ENCODE measurements at regions not wholly inside any gene's neighbourhood (a gene's known extent, or its start where the extent isn't known, plus 50 kb on each side); places are given as distances from the start of the nearest gene placed in this dataset.

GRCh38 chr1:232556351-232556750, 73.6 kb downstream of the SIPA1L2 start:
- H3K4me3 ChIP-seq (ENCODE audit: low read depth, low read length) = no peak overlapping the region
- no peak for DNase-seq (ENCODE audit: low read depth)
- no peak for TF ChIP-seq CTCF (conservative IDR thresholded peaks at IDR 0.05; ENCODE audit: low read depth, low read length)

DNA sequence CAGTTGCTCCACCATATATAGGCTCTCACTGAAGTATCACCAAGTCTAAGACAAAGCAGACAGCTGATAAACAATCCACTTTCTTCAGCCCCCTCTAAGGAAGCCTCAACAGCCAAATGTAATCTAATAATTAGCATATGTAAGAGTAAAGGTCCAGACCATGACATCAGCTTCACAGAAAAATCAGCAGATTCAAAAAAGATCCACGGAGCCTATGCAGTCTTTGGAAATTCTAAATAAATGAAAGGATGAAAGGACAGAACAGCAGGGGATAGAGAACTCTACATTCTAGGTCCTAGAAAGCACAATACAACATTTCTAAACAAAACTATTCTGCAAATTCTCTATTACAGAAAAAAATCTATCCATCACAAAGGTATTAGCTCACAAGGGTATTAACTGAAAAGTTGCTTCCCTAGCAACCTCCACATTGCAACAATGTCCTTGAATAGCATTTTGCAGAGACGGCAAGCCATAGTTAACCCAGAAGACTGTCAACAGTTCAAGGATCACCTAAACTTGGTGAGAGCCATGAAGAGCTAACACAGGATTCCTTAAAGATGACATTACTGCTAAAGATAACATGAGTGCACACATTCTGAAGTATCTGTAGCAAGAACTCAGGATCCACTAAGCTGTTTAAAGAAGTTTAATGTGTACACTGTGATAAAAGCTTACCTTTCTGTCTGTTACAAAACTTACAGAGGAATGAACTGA, 74.3 kb downstream of the SIPA1L2 start:
- no peak for TF ChIP-seq CTCF (conservative IDR thresholded peaks at IDR 0.05; ENCODE audit: low read depth, low read length)
- no peak overlapping the region for H3K4me3 ChIP-seq (ENCODE audit: low read depth, low read length)
- DNase-seq (ENCODE audit: low read depth) = peak; percentile 68

GRCh38 chr1:232554409-232554808, 75.5 kb downstream of the SIPA1L2 start:
- no peak for DNase-seq (ENCODE audit: low read depth)
- H3K4me3 ChIP-seq (ENCODE audit: low read depth, low read length) = no peak overlapping the region
- TF ChIP-seq CTCF (conservative IDR thresholded peaks at IDR 0.05; ENCODE audit: low read depth, low read length) = no peak

DNA sequence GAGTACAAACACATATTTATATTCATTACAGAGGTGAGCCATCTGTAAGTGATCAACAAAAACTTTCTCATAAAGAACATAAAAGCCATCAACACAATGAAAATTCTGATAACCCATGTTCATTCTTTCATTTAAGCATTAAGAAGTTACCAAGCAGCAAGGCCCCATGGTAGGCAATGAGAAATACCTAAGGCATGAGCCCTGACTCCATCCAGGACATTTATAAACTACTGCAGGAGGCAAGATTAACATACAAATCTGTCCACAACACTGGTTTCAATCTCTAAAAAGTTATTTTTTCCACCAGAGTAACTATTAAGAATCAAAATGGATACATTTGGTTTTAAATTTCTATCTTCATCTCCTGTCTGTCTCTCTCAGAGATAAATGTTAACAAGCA, 76.1 kb downstream of the SIPA1L2 start:
- no peak overlapping the region for H3K4me3 ChIP-seq (ENCODE audit: low read depth, low read length)
- no peak for TF ChIP-seq CTCF (conservative IDR thresholded peaks at IDR 0.05; ENCODE audit: low read depth, low read length)
- DNase-seq (ENCODE audit: low read depth) = peak; percentile 64

DNA sequence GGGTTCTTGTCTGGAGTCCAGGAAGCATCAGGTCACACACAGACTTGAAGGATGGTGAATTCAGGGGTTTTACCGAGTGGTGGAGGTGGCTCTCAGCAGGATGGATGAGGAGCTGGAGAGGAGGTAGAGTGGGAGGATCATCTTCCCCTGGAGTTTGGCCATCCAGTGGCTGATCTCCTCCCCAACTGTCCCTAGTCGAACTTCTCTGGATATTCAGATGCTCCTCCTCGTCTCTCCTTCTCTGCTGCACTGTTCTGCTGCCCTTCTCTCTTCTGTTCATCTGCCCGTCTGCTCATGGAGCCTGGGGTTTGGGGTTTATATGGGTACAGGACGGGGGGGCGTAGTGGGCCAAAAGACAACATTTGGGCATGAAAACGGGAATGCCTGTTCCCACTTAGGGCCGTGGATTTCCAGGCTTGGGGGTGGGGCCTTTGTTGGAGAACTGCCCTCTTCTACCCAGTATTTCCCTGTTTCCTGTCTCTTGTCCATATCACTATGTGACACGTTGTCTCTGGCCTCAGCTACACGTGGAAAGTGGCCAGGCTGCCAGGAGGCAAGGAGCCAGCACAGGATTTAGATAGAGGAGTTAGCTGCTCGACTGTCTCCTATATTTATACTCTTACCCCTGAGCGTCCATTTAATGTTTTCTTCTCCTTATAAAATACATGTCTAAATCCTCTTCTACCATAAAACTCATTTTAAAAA, 76.7 kb downstream of the SIPA1L2 start:
- no peak for DNase-seq (ENCODE audit: low read depth)
- H3K4me3 ChIP-seq (ENCODE audit: low read depth, low read length) = no peak overlapping the region
- TF ChIP-seq CTCF (conservative IDR thresholded peaks at IDR 0.05; ENCODE audit: low read depth, low read length) = no peak

GRCh38 chr1:232551386-232551785, 78.5 kb downstream of the SIPA1L2 start:
- TF ChIP-seq CTCF (conservative IDR thresholded peaks at IDR 0.05; ENCODE audit: low read depth, low read length) = no peak
- no peak for DNase-seq (ENCODE audit: low read depth)
- no peak overlapping the region for H3K4me3 ChIP-seq (ENCODE audit: low read depth, low read length)

DNA sequence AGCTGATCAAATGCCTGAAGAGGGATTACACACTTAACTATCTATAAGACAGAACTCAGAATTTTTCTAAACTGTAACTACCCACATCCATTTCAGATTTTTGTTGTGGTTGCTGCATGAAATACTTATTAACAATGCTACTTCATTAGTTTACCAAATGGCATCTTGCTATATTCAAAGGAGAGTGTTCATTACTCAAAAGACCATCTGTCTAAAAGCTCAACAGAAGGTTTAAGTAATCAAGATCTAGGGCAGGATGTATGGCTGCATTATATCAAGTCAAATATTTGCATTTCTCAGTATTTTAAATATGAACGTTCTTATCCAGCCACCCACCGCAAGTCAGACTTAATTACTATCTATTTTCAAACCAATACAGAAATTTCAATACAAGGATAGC, 79.9 kb downstream of the SIPA1L2 start:
- no peak for DNase-seq (ENCODE audit: low read depth)
- TF ChIP-seq CTCF (conservative IDR thresholded peaks at IDR 0.05; ENCODE audit: low read depth, low read length) = no peak

More for the DNA sequence above, 79.9 kb downstream of the SIPA1L2 start:
- H3K4me3 ChIP-seq (ENCODE audit: low read depth, low read length) = no peak overlapping the region

Measured in choroid plexus epithelial cell (primary cell).